Astrocyte of the spinal cord (primary cell): ENCODE measurements at regions not wholly inside any gene's neighbourhood (a gene's known extent, or its start where the extent isn't known, plus 50 kb on each side); places are given as distances from the start of the nearest gene placed in this dataset.

ENCODE experiments used
- DNase-seq: peaks from one replicate; pipeline ENCODE4 v3.0.0; 2011; ENCODE audit warnings: low read depth, low spot score
- H3K4me3 ChIP-seq: 2 replicates; pipeline ENCODE4 v1.5.1; 2011; ENCODE audit warnings: low read depth, mild to moderate bottlenecking, low read length, moderate library complexity
- CTCF ChIP-seq: IDR thresholded peaks from 2 replicates; pipeline ENCODE4 v1.5.1; 2012; ENCODE audit warnings: low read depth, mild to moderate bottlenecking, low read length, inconsistent platforms
- in situ Hi-C: cut with HindIII; loops from 2 replicates; pipeline ENCODE4 v1.10.0; 2017; ENCODE audit warnings: low sequenced_read_pairs

- in situ Hi-C loops, result loop anchor here (25.0 kb wide), 1 partner anchor 413 kb away; the partner anchor contains the start of gene TLE4
- no peak overlapping the region for H3K4me3 ChIP-seq
- TF ChIP-seq CTCF, result no peak
- no peak for DNase-seq
Observed at GRCh38 chr9:79149585-79149984, 422.2 kb upstream of the TLE4 start.

- in situ Hi-C loops, result no loop called here
- no peak overlapping the region for H3K4me3 ChIP-seq
- no peak for TF ChIP-seq CTCF
- no peak for DNase-seq
Observed at GRCh38 chr9:79151791-79152190, 420.0 kb upstream of the TLE4 start.

- in situ Hi-C loops, result no loop called here
- DNase-seq, result no peak
- no peak for TF ChIP-seq CTCF
- no peak overlapping the region for H3K4me3 ChIP-seq
Observed at GRCh38 chr9:79152306-79152705, 419.5 kb upstream of the TLE4 start.

- no peak for TF ChIP-seq CTCF
- in situ Hi-C loops, result no loop called here
Observed at GRCh38 chr9:79154806-79155205, 417.0 kb upstream of the TLE4 start.

GRCh38 chr9:79155308-79155707, 416.5 kb upstream of the TLE4 start:
- in situ Hi-C loops, result no loop called here
- no peak for DNase-seq
- no peak overlapping the region for H3K4me3 ChIP-seq
- no peak for TF ChIP-seq CTCF

More at GRCh38 chr9:79154806-79155205, 417.0 kb upstream of the TLE4 start:
- no peak for DNase-seq
- no peak overlapping the region for H3K4me3 ChIP-seq

- in situ Hi-C loops, result no loop called here
- no peak for TF ChIP-seq CTCF
Observed at GRCh38 chr9:79163544-79163943, 408.2 kb upstream of the TLE4 start.

GRCh38 chr9:79164406-79164805, 407.4 kb upstream of the TLE4 start:
- in situ Hi-C loops, result no loop called here
- no peak for DNase-seq
- no peak overlapping the region for H3K4me3 ChIP-seq
- no peak for TF ChIP-seq CTCF

More at GRCh38 chr9:79163544-79163943, 408.2 kb upstream of the TLE4 start:
- DNase-seq, result no peak
- H3K4me3 ChIP-seq, result no peak overlapping the region
